ENCODE measurements at regions not wholly inside any gene's neighbourhood (a gene's known extent, or its start where the extent isn't known, plus 50 kb on each side); places are given as distances from the start of the nearest gene placed in this dataset.

DNA sequence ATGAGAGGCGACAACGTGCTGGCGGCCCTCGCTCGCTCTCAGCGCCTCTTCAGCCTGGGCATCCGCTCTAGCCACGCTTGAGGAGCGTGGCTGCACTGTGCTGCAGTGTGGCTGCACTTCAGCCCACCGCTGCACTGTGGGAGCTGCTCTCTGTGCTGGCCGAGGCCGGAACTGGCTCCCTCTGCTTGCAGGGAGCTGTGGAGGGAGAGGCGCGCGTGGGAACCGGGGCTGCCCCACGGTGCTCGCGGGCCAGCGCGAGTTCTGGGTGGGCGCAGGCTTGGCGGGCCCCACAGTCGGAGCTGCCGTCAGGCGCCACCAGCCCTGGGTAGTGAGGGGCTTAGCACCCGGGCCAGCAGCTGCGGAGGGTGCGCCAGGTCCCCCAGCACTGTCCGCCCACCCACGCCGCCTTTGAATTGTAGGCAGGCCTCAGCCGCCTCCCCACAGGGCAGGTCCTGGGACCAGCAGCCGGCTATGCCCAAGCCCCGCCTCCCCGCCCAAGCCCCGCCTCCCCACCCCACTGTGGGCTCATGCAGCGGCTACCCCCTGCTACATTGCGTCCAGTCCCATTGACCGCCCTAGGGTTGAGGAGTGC is 974.2 kb downstream of the FSCB start:
- TF ChIP-seq, protein P1, sequence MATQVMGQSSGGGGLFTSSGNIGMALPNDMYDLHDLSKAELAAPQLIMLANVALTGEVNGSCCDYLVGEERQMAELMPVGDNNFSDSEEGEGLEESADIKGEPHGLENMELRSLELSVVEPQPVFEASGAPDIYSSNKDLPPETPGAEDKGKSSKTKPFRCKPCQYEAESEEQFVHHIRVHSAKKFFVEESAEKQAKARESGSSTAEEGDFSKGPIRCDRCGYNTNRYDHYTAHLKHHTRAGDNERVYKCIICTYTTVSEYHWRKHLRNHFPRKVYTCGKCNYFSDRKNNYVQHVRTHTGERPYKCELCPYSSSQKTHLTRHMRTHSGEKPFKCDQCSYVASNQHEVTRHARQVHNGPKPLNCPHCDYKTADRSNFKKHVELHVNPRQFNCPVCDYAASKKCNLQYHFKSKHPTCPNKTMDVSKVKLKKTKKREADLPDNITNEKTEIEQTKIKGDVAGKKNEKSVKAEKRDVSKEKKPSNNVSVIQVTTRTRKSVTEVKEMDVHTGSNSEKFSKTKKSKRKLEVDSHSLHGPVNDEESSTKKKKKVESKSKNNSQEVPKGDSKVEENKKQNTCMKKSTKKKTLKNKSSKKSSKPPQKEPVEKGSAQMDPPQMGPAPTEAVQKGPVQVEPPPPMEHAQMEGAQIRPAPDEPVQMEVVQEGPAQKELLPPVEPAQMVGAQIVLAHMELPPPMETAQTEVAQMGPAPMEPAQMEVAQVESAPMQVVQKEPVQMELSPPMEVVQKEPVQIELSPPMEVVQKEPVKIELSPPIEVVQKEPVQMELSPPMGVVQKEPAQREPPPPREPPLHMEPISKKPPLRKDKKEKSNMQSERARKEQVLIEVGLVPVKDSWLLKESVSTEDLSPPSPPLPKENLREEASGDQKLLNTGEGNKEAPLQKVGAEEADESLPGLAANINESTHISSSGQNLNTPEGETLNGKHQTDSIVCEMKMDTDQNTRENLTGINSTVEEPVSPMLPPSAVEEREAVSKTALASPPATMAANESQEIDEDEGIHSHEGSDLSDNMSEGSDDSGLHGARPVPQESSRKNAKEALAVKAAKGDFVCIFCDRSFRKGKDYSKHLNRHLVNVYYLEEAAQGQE (IDR thresholded peaks at IDR 0.05; ENCODE audit: insufficient read depth in 1 of 2, low read depth in 2 of 2, low read length in 1 of 2): no peak
- intact Hi-C loops (cut with micrococcal nuclease; ENCODE audit: unreplicated experiment) (no loop called here), in situ Hi-C loops (cut with HindIII; ENCODE audit: low pct_unique_long_range_greater_than_20kb, low sequenced_read_pairs) (no loop called here)
- ATAC-seq (no peak), DNase-seq (ENCODE audit: low read depth, low spot score) (no peak)
- ChIA-PET CTCF (no interaction called here), POLR2A (no interaction called here)
- H3K9me3 ChIP-seq (ENCODE audit: control insufficient read depth, insufficient read depth, low read depth, low read length): no peaks in the 10 kb centered on the region
- no TSS peak for BruUV-seq (replicated peaks)
- H3K4me3 ChIP-seq (ENCODE audit: low read depth in 2 of 2, low read length in 2 of 2): no peak overlapping the region
- H3K27ac ChIP-seq (ENCODE audit: low read length): no peak overlapping the region
- no peaks in the 10 kb centered on the region for H3K27me3 ChIP-seq (ENCODE audit: control insufficient read depth, insufficient read depth, low read length)
- no peaks in the 10 kb centered on the region for H3K4me1 ChIP-seq (ENCODE audit: control insufficient read depth, insufficient read depth, low read length)
- H3K36me3 ChIP-seq (ENCODE audit: control insufficient read depth, insufficient read depth, low read length): no peaks in the 10 kb centered on the region

DNA sequence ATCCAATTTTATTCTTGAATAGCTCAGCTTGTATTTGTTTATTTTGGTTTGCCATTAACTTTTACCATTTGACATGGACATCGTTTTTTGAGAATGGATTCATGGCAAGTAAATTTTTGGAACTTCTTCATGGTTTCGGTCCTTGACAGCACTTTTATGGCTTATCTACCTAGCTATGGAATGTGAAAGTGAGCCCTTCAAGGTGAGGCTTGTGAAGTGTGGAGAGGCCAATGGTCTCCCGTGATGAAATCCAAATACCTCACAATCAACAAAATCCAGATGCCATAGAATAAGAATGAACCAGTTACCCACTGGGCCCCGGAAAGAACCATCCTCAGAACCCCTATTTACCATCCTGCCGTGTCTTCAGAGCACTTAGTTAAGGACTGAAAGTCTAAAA is 978.8 kb downstream of the FSCB start:
- BruUV-seq (replicated peaks): no TSS peak
- in situ Hi-C loops (cut with HindIII; ENCODE audit: low pct_unique_long_range_greater_than_20kb, low sequenced_read_pairs): no loop called here

More for the DNA sequence above, 978.8 kb downstream of the FSCB start:
- CTCF ChIA-PET: no interaction called here
- no peaks in the 10 kb centered on the region for H3K36me3 ChIP-seq (ENCODE audit: control insufficient read depth, insufficient read depth, low read length)
- intact Hi-C loops (cut with micrococcal nuclease; ENCODE audit: unreplicated experiment): no loop called here
- DNase-seq (ENCODE audit: low read depth, low spot score): no peak
- no peak overlapping the region for H3K4me3 ChIP-seq (ENCODE audit: low read depth in 2 of 2, low read length in 2 of 2)
- no peaks in the 10 kb centered on the region for H3K27me3 ChIP-seq (ENCODE audit: control insufficient read depth, insufficient read depth, low read length)
- no peak for ATAC-seq
- no peaks in the 10 kb centered on the region for H3K4me1 ChIP-seq (ENCODE audit: control insufficient read depth, insufficient read depth, low read length)
- no peaks in the 10 kb centered on the region for H3K9me3 ChIP-seq (ENCODE audit: control insufficient read depth, insufficient read depth, low read depth, low read length)
- POLR2A ChIA-PET: no interaction called here
- no peak for TF ChIP-seq POLR2AphosphoS5 (IDR thresholded peaks at IDR 0.05; ENCODE audit: low read depth, low read length)
- TF ChIP-seq, protein P2, sequence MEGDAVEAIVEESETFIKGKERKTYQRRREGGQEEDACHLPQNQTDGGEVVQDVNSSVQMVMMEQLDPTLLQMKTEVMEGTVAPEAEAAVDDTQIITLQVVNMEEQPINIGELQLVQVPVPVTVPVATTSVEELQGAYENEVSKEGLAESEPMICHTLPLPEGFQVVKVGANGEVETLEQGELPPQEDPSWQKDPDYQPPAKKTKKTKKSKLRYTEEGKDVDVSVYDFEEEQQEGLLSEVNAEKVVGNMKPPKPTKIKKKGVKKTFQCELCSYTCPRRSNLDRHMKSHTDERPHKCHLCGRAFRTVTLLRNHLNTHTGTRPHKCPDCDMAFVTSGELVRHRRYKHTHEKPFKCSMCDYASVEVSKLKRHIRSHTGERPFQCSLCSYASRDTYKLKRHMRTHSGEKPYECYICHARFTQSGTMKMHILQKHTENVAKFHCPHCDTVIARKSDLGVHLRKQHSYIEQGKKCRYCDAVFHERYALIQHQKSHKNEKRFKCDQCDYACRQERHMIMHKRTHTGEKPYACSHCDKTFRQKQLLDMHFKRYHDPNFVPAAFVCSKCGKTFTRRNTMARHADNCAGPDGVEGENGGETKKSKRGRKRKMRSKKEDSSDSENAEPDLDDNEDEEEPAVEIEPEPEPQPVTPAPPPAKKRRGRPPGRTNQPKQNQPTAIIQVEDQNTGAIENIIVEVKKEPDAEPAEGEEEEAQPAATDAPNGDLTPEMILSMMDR (IDR thresholded peaks at IDR 0.05): no peak
- TF ChIP-seq SIN3A (IDR thresholded peaks at IDR 0.05; ENCODE audit: borderline replicate concordance, insufficient read depth, low read depth, low read length): no peak
- no peak for TF ChIP-seq TCF7L2 (IDR thresholded peaks at IDR 0.05; ENCODE audit: low read depth, low read length)
- TF ChIP-seq, protein P1 (IDR thresholded peaks at IDR 0.05; ENCODE audit: insufficient read depth in 1 of 2, low read depth in 2 of 2, low read length in 1 of 2): no peak
- no peak overlapping the region for H3K27ac ChIP-seq (ENCODE audit: low read length)

All from Panc1 (cell line).